H1 (cell line): ENCODE measurements at regions not wholly inside any gene's neighbourhood (a gene's known extent, or its start where the extent isn't known, plus 50 kb on each side); places are given as distances from the start of the nearest gene placed in this dataset.

Experiments
- BACH1 ChIP-seq: IDR thresholded peaks from 2 replicates; pipeline ENCODE4 v1.6.1; 2012; ENCODE audit warnings: low read length, improper control_type of control experiment
- CBX5 ChIP-seq: fragments of 300-800, 300-1000 bp; sonication (generic); IDR thresholded peaks from 2 replicates; pipeline ENCODE4 v1.7.1; 2016; ENCODE audit warnings: antibody characterized with exemption, low read length, low read depth
- CEBPB ChIP-seq: IDR thresholded peaks from 2 replicates; pipeline ENCODE4 v1.6.1; 2012; ENCODE audit warnings: low read depth, low read length
- CHD7 ChIP-seq: fragments of 300-600 bp; sonication (generic); IDR thresholded peaks from 2 replicates; pipeline ENCODE4 v1.7.1; 2012; ENCODE audit warnings: low read length, moderate library complexity, mild to moderate bottlenecking, inconsistent platforms; ENCODE audit not compliant: insufficient replicate concordance
- HDAC6 ChIP-seq: IDR thresholded peaks from one replicate; pipeline ENCODE4 v1.7.1; 2012; ENCODE audit warnings: low read depth, mild to moderate bottlenecking, inconsistent platforms, low read length, moderate library complexity
- JUND ChIP-seq: IDR thresholded peaks from 2 replicates; pipeline ENCODE4 v1.6.1; 2011; ENCODE audit warnings: mild to moderate bottlenecking, improper control_type of control experiment, low read length
- NRF1 ChIP-seq: IDR thresholded peaks from 2 replicates; pipeline ENCODE4 v1.6.1; 2011; ENCODE audit warnings: mild to moderate bottlenecking, low read depth, low read length, improper control_type of control experiment
- SIX5 ChIP-seq: IDR thresholded peaks from 2 replicates; pipeline ENCODE4 v1.6.1; 2011; ENCODE audit warnings: mild to moderate bottlenecking, low read depth, low read length
- SP2 ChIP-seq: IDR thresholded peaks from 2 replicates; pipeline ENCODE4 v1.6.1; 2012; ENCODE audit warnings: mild to moderate bottlenecking, low read length, inconsistent platforms
- TAF7 ChIP-seq: optimal IDR thresholded peaks from 2 replicates; pipeline ENCODE3; 2011; ENCODE audit warnings: low read depth, mild to moderate bottlenecking, inconsistent platforms, low read length, moderate library complexity, borderline replicate concordance
- TBP ChIP-seq: IDR thresholded peaks from 2 replicates; pipeline ENCODE4 v1.6.1; 2011; ENCODE audit warnings: low read depth, low read length, improper control_type of control experiment
- USF2 ChIP-seq: IDR thresholded peaks from 2 replicates; pipeline ENCODE4 v1.6.1; 2011; ENCODE audit warnings: low read length, improper control_type of control experiment
- YY1 ChIP-seq: IDR thresholded peaks from 2 replicates; pipeline ENCODE4 v1.6.1; 2011; ENCODE audit warnings: low read depth, mild to moderate bottlenecking, low read length

- no peak for TF ChIP-seq CHD7
- TF ChIP-seq NRF1: no peak
- no peak for TF ChIP-seq USF2
- TF ChIP-seq HDAC6: no peak
- TF ChIP-seq SP2: no peak
- no peak for TF ChIP-seq TBP
- no peak for TF ChIP-seq YY1
- TF ChIP-seq CBX5: no peak
- no peak for TF ChIP-seq CEBPB
- TF ChIP-seq TAF7: no peak
- no peak for TF ChIP-seq SIX5
- no peak for TF ChIP-seq JUND
- no peak for TF ChIP-seq BACH1
These were observed 155.3 kb downstream of the CYB561 start (continued) for GRCh38 chr17:63290784-63291183.
